ENCODE measurements at regions not wholly inside any gene's neighbourhood (a gene's known extent, or its start where the extent isn't known, plus 50 kb on each side); places are given as distances from the start of the nearest gene placed in this dataset.

GRCh38 chr5:56503929-56504328, 270.8 kb upstream of the ANKRD55 start:
- no peak overlapping the region for H3K4me3 ChIP-seq (replicated peaks; ENCODE audit: insufficient read depth, low read length)
- no peak overlapping the region for H3K27ac ChIP-seq (replicated peaks)
- no peaks in the 10 kb centered on the region for H3K27me3 ChIP-seq (ENCODE audit: insufficient read depth, poor library complexity, severe bottlenecking)
- DNase-seq (ENCODE audit: low read depth in 1 of 2, low spot score in 1 of 2) = no peak
- TF ChIP-seq CTCF (IDR thresholded peaks at IDR 0.05; ENCODE audit: insufficient read depth, low read length) (no peak), SPI1 (IDR thresholded peaks at IDR 0.05; ENCODE audit: borderline replicate concordance, low read depth) (no peak)

GRCh38 chr5:56501781-56502557, 268.8 kb upstream of the ANKRD55 start:
- no peak for DNase-seq (ENCODE audit: low read depth in 1 of 2, low spot score in 1 of 2)
- TF ChIP-seq CTCF (IDR thresholded peaks at IDR 0.05; ENCODE audit: insufficient read depth, low read length) (no peak), SPI1 (IDR thresholded peaks at IDR 0.05; ENCODE audit: borderline replicate concordance, low read depth) (no peak), POLR2AphosphoS5 (IDR thresholded peaks at IDR 0.05; ENCODE audit: low read depth) (no peak)
- Histone ChIP-seq H3K27ac (replicated peaks) (no peak overlapping the region), H3K27me3 (ENCODE audit: insufficient read depth, poor library complexity, severe bottlenecking) (no peaks in the 10 kb centered on the region), H3K4me3 (replicated peaks; ENCODE audit: insufficient read depth, low read length) (no peak overlapping the region)

GRCh38 chr5:56499901-56500300, 266.8 kb upstream of the ANKRD55 start:
- TF ChIP-seq REST (IDR thresholded peaks at IDR 0.05; ENCODE audit: insufficient replicate concordance, low read depth) (no peak), CTCF (IDR thresholded peaks at IDR 0.05; ENCODE audit: insufficient read depth, low read length) (no peak), GABPA (IDR thresholded peaks at IDR 0.05; ENCODE audit: low read depth) (no peak), POLR2AphosphoS5 (IDR thresholded peaks at IDR 0.05; ENCODE audit: low read depth) (no peak), SPI1 (IDR thresholded peaks at IDR 0.05; ENCODE audit: borderline replicate concordance, low read depth) (no peak)
- Histone ChIP-seq H3K27ac (replicated peaks) (no peak overlapping the region), H3K27me3 (ENCODE audit: insufficient read depth, poor library complexity, severe bottlenecking) (no peaks in the 10 kb centered on the region), H3K4me3 (replicated peaks; ENCODE audit: insufficient read depth, low read length) (no peak overlapping the region)
- DNase-seq (ENCODE audit: low read depth in 1 of 2, low spot score in 1 of 2) = no peak

- Histone ChIP-seq H3K27me3 (ENCODE audit: insufficient read depth, poor library complexity, severe bottlenecking) (no peaks in the 10 kb centered on the region), H3K27ac (replicated peaks) (no peak overlapping the region), H3K4me3 (replicated peaks; ENCODE audit: insufficient read depth, low read length) (no peak overlapping the region)
- DNase-seq (ENCODE audit: low read depth in 1 of 2, low spot score in 1 of 2) = no peak
- TF ChIP-seq CTCF (IDR thresholded peaks at IDR 0.05; ENCODE audit: insufficient read depth, low read length) (no peak), REST (IDR thresholded peaks at IDR 0.05; ENCODE audit: insufficient replicate concordance, low read depth) (no peak), POLR2AphosphoS5 (IDR thresholded peaks at IDR 0.05; ENCODE audit: low read depth) (no peak), SPI1 (IDR thresholded peaks at IDR 0.05; ENCODE audit: borderline replicate concordance, low read depth) (no peak), GABPA (IDR thresholded peaks at IDR 0.05; ENCODE audit: low read depth) (no peak)
These were observed 266.4 kb upstream of the ANKRD55 start for GRCh38 chr5:56499491-56499890.

Measured in HL-60 (cell line).